HG03025 (cell line): ENCODE measurements at regions not wholly inside any gene's neighbourhood (a gene's known extent, or its start where the extent isn't known, plus 50 kb on each side); places are given as distances from the start of the nearest gene placed in this dataset.

ENCODE experiments used
- ATAC-seq: cut with Tn5 transposase; IDR thresholded peaks from one replicate; pipeline ENCODE4 v1.9.1; 2021; ENCODE audit warnings: mild to moderate bottlenecking, moderate library complexity; ENCODE audit not compliant: unreplicated experiment, low FRiP score

- ATAC-seq, result no peak
Observed at GRCh38 chr16:65463652-65464260, 341.9 kb upstream of the CDH11 start.

GRCh38 chr16:65457084-65457483 lies 335.2 kb upstream of the CDH11 start:
- no peak for ATAC-seq

GRCh38 chr16:65455761-65456160 lies 333.9 kb upstream of the CDH11 start:
- ATAC-seq, result no peak

GRCh38 chr16:65453646-65454045 lies 331.8 kb upstream of the CDH11 start:
- ATAC-seq, result no peak

- no peak for ATAC-seq
Observed at GRCh38 chr16:65449526-65449925, 327.7 kb upstream of the CDH11 start.

- ATAC-seq, result no peak
Observed at GRCh38 chr16:65446427-65446826, 324.6 kb upstream of the CDH11 start.

GRCh38 chr16:65445313-65446260 lies 323.7 kb upstream of the CDH11 start:
- ATAC-seq, result no peak

- ATAC-seq, result no peak
Observed at GRCh38 chr16:65441501-65441900, 319.6 kb upstream of the CDH11 start.

- ATAC-seq, result no peak
Observed at GRCh38 chr16:65429504-65430181, 307.8 kb upstream of the CDH11 start.

GRCh38 chr16:65426484-65426883 lies 304.6 kb upstream of the CDH11 start:
- no peak for ATAC-seq

- ATAC-seq, result no peak
Observed at GRCh38 chr16:65422934-65423333, 301.1 kb upstream of the CDH11 start.

GRCh38 chr16:65421596-65421995 lies 299.7 kb upstream of the CDH11 start:
- ATAC-seq, result no peak

GRCh38 chr16:65418435-65418834 lies 296.6 kb upstream of the CDH11 start:
- no peak for ATAC-seq

- ATAC-seq, result no peak
Observed at GRCh38 chr16:65415460-65415859, 293.6 kb upstream of the CDH11 start.

GRCh38 chr16:65414284-65414984 lies 292.6 kb upstream of the CDH11 start:
- no peak for ATAC-seq

GRCh38 chr16:65413861-65414260 lies 292.0 kb upstream of the CDH11 start:
- ATAC-seq, result no peak

- no peak for ATAC-seq
Observed at GRCh38 chr16:65410801-65411200, 288.9 kb upstream of the CDH11 start.

- ATAC-seq, result no peak
Observed at GRCh38 chr16:65409510-65409909, 287.6 kb upstream of the CDH11 start.

GRCh38 chr16:65406933-65407332 lies 285.1 kb upstream of the CDH11 start:
- no peak for ATAC-seq

- no peak for ATAC-seq
Observed at GRCh38 chr16:65406116-65406515, 284.3 kb upstream of the CDH11 start.

GRCh38 chr16:65394281-65394680 lies 272.4 kb upstream of the CDH11 start:
- ATAC-seq, result no peak
